K562 (cell line): ENCODE measurements at regions not wholly inside any gene's neighbourhood (a gene's known extent, or its start where the extent isn't known, plus 50 kb on each side); places are given as distances from the start of the nearest gene placed in this dataset.

Source experiments
- ATAC-seq: fragments of 200-7000 bp; cut with Tn5 transposase; 3 replicates; pipeline ENCODE4 v1.9.1; 2020; ENCODE audit warnings: moderate library complexity
- BruUV-seq: library from RNA; stranded (reverse); fragments of 400-500 nt; replicated peaks from 2 replicates; lab custom pipeline; 2021; lab: Mats Ljungman, UMichigan
- CTCF ChIA-PET: fragments of 300-600 bp; formaldehyde crosslinking; extraction: SDS; loops from one replicate; lab custom pipeline; 2021; ENCODE audit warnings: low intra/inter-chr PET ratio; lab: Yijun Ruan, JAX
- POLR2A ChIA-PET: fragments of 300-600, 350-650 bp; sonication (Branson Sonifier 250); formaldehyde crosslinking; extraction: SDS; loops from one replicate; lab custom pipeline; 2021; ENCODE audit warnings: antibody characterized with exemption, inconsistent platforms; lab: Yijun Ruan, JAX
- DNase-seq, 4 experiments: peaks; one replicate each; pipeline versions ENCODE4 v3.0.0 to v3.0.0-alpha.2; 2011 to 2018; ENCODE audit warnings: low spot score in 3 of 4, mixed read lengths in 3 of 4; ENCODE audit errors: extremely low read depth in 1 of 4
- FAIRE-seq: peaks from 2 replicates; lab custom pipeline; 2011; peaks lifted over from hg19 to GRCh38; lab: Jason Lieb, UNC
- H2AFZ ChIP-seq: 2 replicates; pipeline ENCODE4 v1.6.0; 2011; ENCODE audit warnings: low read depth, low read length, control low read depth, inconsistent platforms
- H3K27ac ChIP-seq: fragments of 200-600 bp; 3 replicates; pipeline ENCODE4 v1.8.0; 2011; ENCODE audit warnings: low read depth, mild to moderate bottlenecking, control low read depth, inconsistent platforms, low read length, moderate library complexity, mixed read lengths; ENCODE audit errors: extremely low read depth
- H3K27me3 ChIP-seq, 2 experiments: fragments of 300-600 bp in 1 of 2; 2 replicates in 1 of 2; 3 replicates in 1 of 2; pipeline versions ENCODE4 v1.6.0 to v1.8.0; 2011; ENCODE audit warnings: inconsistent platforms in 2 of 2, low read length in 2 of 2, mild to moderate bottlenecking in 1 of 2, mixed read lengths in 1 of 2, moderate library complexity in 1 of 2; ENCODE audit not compliant: control insufficient read depth in 2 of 2, insufficient read depth in 2 of 2
- H3K36me3 ChIP-seq: fragments of 300-600 bp; 3 replicates; pipeline ENCODE4 v1.8.0; 2011; ENCODE audit warnings: mild to moderate bottlenecking, low read length, inconsistent platforms; ENCODE audit not compliant: control insufficient read depth, insufficient read depth
- H3K4me1 ChIP-seq, 2 experiments: fragments of 200-600 bp in 1 of 2; replicated peaks in 1 of 2; 2 replicates in 1 of 2; 3 replicates in 1 of 2; pipeline versions ENCODE4 v1.5.1 to v1.8.0; 2011; ENCODE audit warnings: inconsistent platforms in 2 of 2, low read length in 2 of 2, mild to moderate bottlenecking in 1 of 2, mixed read lengths in 1 of 2, moderate library complexity in 1 of 2; ENCODE audit not compliant: control insufficient read depth in 2 of 2, insufficient read depth in 2 of 2
- H3K4me2 ChIP-seq: 2 replicates; pipeline ENCODE4 v1.6.1; 2011; ENCODE audit warnings: low read length, control low read depth, inconsistent platforms, mixed read lengths; ENCODE audit not compliant: insufficient read depth
- H3K4me3 ChIP-seq: fragments of 200-600 bp; sonication (generic), shearing (Covaris generic); 2 replicates; pipeline ENCODE4 v1.5.1; 2016; ENCODE audit warnings: control low read depth, inconsistent platforms
- H3K79me2 ChIP-seq: fragments of 200-600 bp; 3 replicates; pipeline ENCODE4 v1.8.0; 2011; ENCODE audit warnings: low read length, inconsistent platforms; ENCODE audit not compliant: control insufficient read depth, insufficient read depth
- H3K9ac ChIP-seq, 2 experiments: 2 replicates each; pipeline versions ENCODE4 v1.6.0 to v1.6.1; 2011; ENCODE audit warnings: low read depth in 2 of 2, low read length in 2 of 2, control low read depth in 1 of 2, inconsistent platforms in 1 of 2, mild to moderate bottlenecking in 1 of 2, mixed read lengths in 1 of 2; ENCODE audit not compliant: insufficient read depth in 1 of 2
- H3K9me1 ChIP-seq: one replicate; pipeline ENCODE4 v1.6.0; 2011; ENCODE audit warnings: inconsistent platforms, mild to moderate bottlenecking, low read length, moderate library complexity; ENCODE audit not compliant: control insufficient read depth, insufficient read depth
- H3K9me3 ChIP-seq: replicated peaks from 2 replicates; pipeline ENCODE4 v1.5.1; 2011; ENCODE audit warnings: low read depth, low read length, inconsistent platforms; ENCODE audit not compliant: control insufficient read depth, insufficient read depth
- H4K20me1 ChIP-seq: replicated peaks from 2 replicates; pipeline ENCODE4 v1.6.1; 2011; ENCODE audit warnings: low read length, inconsistent platforms, mixed read lengths; ENCODE audit not compliant: control insufficient read depth, insufficient read depth
- BACH1 ChIP-seq: fragments of 200-800 bp; sonication (Bioruptor generic); IDR thresholded peaks from 2 replicates; pipeline ENCODE4 v1.6.1; 2016; ENCODE audit warnings: missing genetic modification characterization, missing compliant biosample characterization
- C11orf30 ChIP-seq: fragments of 450-650 bp; IDR thresholded peaks from 2 replicates; pipeline ENCODE4 v1.6.1; 2016; ENCODE audit warnings: low read depth, mild to moderate bottlenecking
- E2F3 ChIP-seq: fragments of 250-450 bp; sonication (Bioruptor Pico); IDR thresholded peaks from 2 replicates; pipeline ENCODE4 v1.4.0; 2020; ENCODE audit warnings: mild to moderate bottlenecking
- HNRNPUL1 ChIP-seq: fragments of 200-400 bp; formaldehyde crosslinking; IDR thresholded peaks from 2 replicates; pipeline ENCODE4 v1.6.1; 2017; ENCODE audit warnings: low read length
- LARP7 ChIP-seq: fragments of 450-650 bp; IDR thresholded peaks from 2 replicates; pipeline ENCODE4 v1.6.1; 2016
- NBN ChIP-seq: fragments of 450-650 bp; IDR thresholded peaks from 2 replicates; pipeline ENCODE4 v1.6.1; 2016; ENCODE audit warnings: low read depth, mild to moderate bottlenecking
- NCOA4 ChIP-seq: fragments of 450-650 bp; IDR thresholded peaks from 2 replicates; pipeline ENCODE4 v1.6.1; 2018; ENCODE audit warnings: mild to moderate bottlenecking; ENCODE audit not compliant: partially characterized antibody
- PURB ChIP-seq: sonication (generic); formaldehyde crosslinking; IDR thresholded peaks from 2 replicates; pipeline ENCODE4 v1.9.0; 2021; ENCODE audit warnings: low read depth, mild to moderate bottlenecking, missing genetic modification reagents
- ZNF232 ChIP-seq: sonication (generic); formaldehyde crosslinking; IDR thresholded peaks from 2 replicates; pipeline ENCODE4 v1.8.0; 2022; ENCODE audit warnings: mild to moderate bottlenecking, missing genetic modification reagents
- WGBS: fragments of 100-300 bp; shearing (Covaris generic); methylation state at CpG from one replicate; pipeline ENCODE4 v1.1.6; 2016; ENCODE audit warnings: low coverage, mixed read lengths; ENCODE audit not compliant: insufficient coverage; ENCODE audit errors: missing lambda C conversion rate; 5-methylcytosine and 5-hydroxymethylcytosine counted together
- in situ Hi-C: fragments of 300-500 bp; cut with MboI; formaldehyde crosslinking; loops from 4 replicates; pipeline ENCODE4 v1.15.0; 2018; ENCODE audit warnings: inconsistent platforms, mixed read lengths
- intact Hi-C: fragments of 100-400 bp; cut with micrococcal nuclease; formaldehyde crosslinking; loops from 2 replicates; pipeline ENCODE4 v1.14.2; 2022
- TF ChIP-seq, protein P1 (sequence below): fragments of 450-650 bp; formaldehyde crosslinking; IDR thresholded peaks from 2 replicates; pipeline ENCODE4 v1.4.0; 2022; ENCODE audit warnings: mild to moderate bottlenecking, moderate library complexity

DNA sequence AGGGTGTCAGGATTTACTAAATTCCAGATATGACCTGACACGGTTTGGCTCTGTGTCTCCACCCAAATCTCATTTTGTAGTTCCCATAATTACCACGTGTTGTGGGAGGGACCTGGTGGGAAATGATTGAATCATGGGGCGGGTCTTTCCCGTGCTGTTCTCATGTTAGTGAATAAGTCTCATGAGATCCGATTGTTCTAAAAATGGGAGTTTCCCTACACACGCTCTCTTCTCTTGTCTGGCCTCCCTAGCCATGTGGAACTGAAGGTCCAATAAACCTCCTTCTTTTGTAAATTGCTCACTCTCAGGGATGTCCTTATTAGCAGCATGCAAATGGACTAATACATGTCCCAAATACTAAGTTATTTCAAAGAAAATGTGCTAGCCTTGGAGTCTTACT, 121.1 kb downstream of the CENPW start:
- DNase-seq: no peak
- no peak for FAIRE-seq
- Histone ChIP-seq H3K9me3 (no peaks in the 10 kb centered on the region), H3K9ac (no peak overlapping the region), H4K20me1 (no peaks in the 10 kb centered on the region), H3K9me1 (no peaks in the 10 kb centered on the region), H3K79me2 (no peaks in the 10 kb centered on the region), H3K4me1 (no peaks in the 10 kb centered on the region), H2AFZ (no peak overlapping the region), H3K27ac (no peak overlapping the region), H3K27me3 (no peaks in the 10 kb centered on the region), H3K36me3 (no peaks in the 10 kb centered on the region), H3K4me3 (no peak overlapping the region), H3K4me2 (no peak overlapping the region)
- CTCF ChIA-PET: no interaction called here
- intact Hi-C loops (no loop called here), in situ Hi-C loops (no loop called here)
- POLR2A ChIA-PET: no interaction called here
- no peak for TF ChIP-seq BACH1 (tag)
- WGBS: 0% methylated on average over 6 of the region's 6 CpGs
- BruUV-seq: no TSS peak
- no peak for ATAC-seq

DNA sequence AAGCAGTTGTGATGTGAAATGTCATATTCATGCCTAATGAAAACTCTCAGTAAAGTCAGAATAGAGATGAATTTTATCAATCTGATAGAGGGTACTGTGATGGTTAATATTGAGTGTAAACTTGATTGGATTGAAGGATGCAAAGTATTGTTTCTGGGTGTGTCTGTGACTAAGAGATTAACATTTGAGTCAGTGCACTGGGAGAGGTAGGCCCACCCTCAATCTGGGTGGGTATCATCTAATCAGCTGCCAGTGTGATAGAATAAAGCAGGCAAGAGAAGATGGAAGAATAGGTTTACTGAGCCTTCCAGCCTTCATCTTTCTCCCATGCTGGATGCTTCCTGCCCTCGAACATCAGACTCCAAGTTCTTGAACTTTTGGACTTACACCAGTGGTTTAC, 124.3 kb downstream of the CENPW start:
- no peaks in the 10 kb centered on the region for H3K36me3 ChIP-seq
- no peak overlapping the region for H3K9ac ChIP-seq
- CTCF ChIA-PET: no interaction called here
- intact Hi-C loops (no loop called here), in situ Hi-C loops (no loop called here)
- H4K20me1 ChIP-seq: no peaks in the 10 kb centered on the region
- 0% methylated on average over 1 of the region's 1 CpG for WGBS
- no peaks in the 10 kb centered on the region for H3K27me3 ChIP-seq
- BruUV-seq: no TSS peak
- H3K79me2 ChIP-seq: no peaks in the 10 kb centered on the region
- H3K4me2 ChIP-seq: no peak overlapping the region
- no peaks in the 10 kb centered on the region for H3K9me1 ChIP-seq
- no peak for DNase-seq
- H3K9me3 ChIP-seq: no peaks in the 10 kb centered on the region
- FAIRE-seq: no peak
- ATAC-seq: no peak
- no peaks in the 10 kb centered on the region for H3K4me1 ChIP-seq
- no peak for TF ChIP-seq LARP7
- TF ChIP-seq HNRNPUL1: no peak
- TF ChIP-seq E2F3 (CRISPR knock-in tag): no peak
- TF ChIP-seq PURB (CRISPR knock-in tag): no peak
- TF ChIP-seq C11orf30: no peak
- TF ChIP-seq NCOA4: no peak
- no peak for TF ChIP-seq ZNF232 (CRISPR knock-in tag)
- TF ChIP-seq, protein P1, sequence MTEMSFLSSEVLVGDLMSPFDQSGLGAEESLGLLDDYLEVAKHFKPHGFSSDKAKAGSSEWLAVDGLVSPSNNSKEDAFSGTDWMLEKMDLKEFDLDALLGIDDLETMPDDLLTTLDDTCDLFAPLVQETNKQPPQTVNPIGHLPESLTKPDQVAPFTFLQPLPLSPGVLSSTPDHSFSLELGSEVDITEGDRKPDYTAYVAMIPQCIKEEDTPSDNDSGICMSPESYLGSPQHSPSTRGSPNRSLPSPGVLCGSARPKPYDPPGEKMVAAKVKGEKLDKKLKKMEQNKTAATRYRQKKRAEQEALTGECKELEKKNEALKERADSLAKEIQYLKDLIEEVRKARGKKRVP (CRISPR knock-in tag): no peak
- no peak for TF ChIP-seq NBN
- H3K27ac ChIP-seq: no peak overlapping the region
- POLR2A ChIA-PET: no interaction called here
- H3K4me3 ChIP-seq: no peak overlapping the region
- H2AFZ ChIP-seq: no peak overlapping the region
